SK-N-SH treated with all-trans-retinoic acid at 6 μM for 48 hours (cell line): ENCODE measurements at regions not wholly inside any gene's neighbourhood (a gene's known extent, or its start where the extent isn't known, plus 50 kb on each side); places are given as distances from the start of the nearest gene placed in this dataset.

Source experiments
- ATAC-seq: fragments of 200-7000 bp; cut with Tn5 transposase; 3 replicates; pipeline ENCODE4 v1.9.1; 2020; ENCODE audit warnings: mild to moderate bottlenecking, moderate library complexity
- BACH2 ChIP-seq: fragments of 250-450 bp; sonication (Bioruptor Pico); IDR thresholded peaks from 2 replicates; pipeline ENCODE4 v1.9.0; 2021; ENCODE audit warnings: mild to moderate bottlenecking, borderline replicate concordance
- CSDC2 ChIP-seq: fragments of 250-450 bp; sonication (Bioruptor Pico); IDR thresholded peaks from 2 replicates; pipeline ENCODE4 v1.5.0; 2020; ENCODE audit warnings: mild to moderate bottlenecking, moderate library complexity
- CSRNP3 ChIP-seq: fragments of 250-450 bp; sonication (Bioruptor Pico); IDR thresholded peaks from 2 replicates; pipeline ENCODE4 v1.5.1; 2021; ENCODE audit warnings: mild to moderate bottlenecking, moderate library complexity
- ESRRG ChIP-seq: fragments of 250-450 bp; sonication (Bioruptor Pico); IDR thresholded peaks from 2 replicates; pipeline ENCODE4 v1.6.1; 2021; ENCODE audit warnings: mild to moderate bottlenecking
- GLIS3 ChIP-seq: fragments of 250-450 bp; sonication (Bioruptor Pico); IDR thresholded peaks from 2 replicates; pipeline ENCODE4 v1.5.0; 2020; ENCODE audit warnings: mild to moderate bottlenecking, moderate library complexity
- OSR1 ChIP-seq: fragments of 250-450 bp; sonication (Bioruptor Pico); IDR thresholded peaks from 2 replicates; pipeline ENCODE4 v1.8.0; 2022; ENCODE audit warnings: moderate library complexity, mild to moderate bottlenecking, inconsistent platforms
- POU6F1 ChIP-seq: fragments of 250-450 bp; sonication (Bioruptor Pico); IDR thresholded peaks from 2 replicates; pipeline ENCODE4 v1.8.0; 2021; ENCODE audit warnings: low read depth, mild to moderate bottlenecking, moderate library complexity, borderline replicate concordance
- PPARA ChIP-seq: fragments of 250-450 bp; sonication (Bioruptor Pico); IDR thresholded peaks from 2 replicates; pipeline ENCODE4 v1.5.0; 2020; ENCODE audit warnings: mild to moderate bottlenecking, borderline replicate concordance
- RARB ChIP-seq: fragments of 250-450 bp; sonication (Bioruptor Pico); IDR thresholded peaks from 2 replicates; pipeline ENCODE4 v1.8.0; 2021; ENCODE audit warnings: mild to moderate bottlenecking, moderate library complexity
- SNAI2 ChIP-seq: fragments of 250-450 bp; sonication (Bioruptor Pico); IDR thresholded peaks from 2 replicates; pipeline ENCODE4 v1.5.0; 2020; ENCODE audit warnings: mild to moderate bottlenecking, moderate library complexity
- TCF4 ChIP-seq: fragments of 250-450 bp; sonication (Bioruptor Pico); IDR thresholded peaks from 2 replicates; pipeline ENCODE4 v1.8.0; 2021; ENCODE audit warnings: mild to moderate bottlenecking, moderate library complexity, borderline replicate concordance
- TOX ChIP-seq: fragments of 250-450 bp; sonication (Bioruptor Pico); IDR thresholded peaks from 2 replicates; pipeline ENCODE4 v1.8.0; 2021; ENCODE audit warnings: mild to moderate bottlenecking, moderate library complexity, borderline replicate concordance
- ZC3H10 ChIP-seq: fragments of 250-450 bp; sonication (Bioruptor Pico); IDR thresholded peaks from 2 replicates; pipeline ENCODE4 v1.5.1; 2021; ENCODE audit warnings: mild to moderate bottlenecking, moderate library complexity
- ZFP3 ChIP-seq: fragments of 250-450 bp; sonication (Bioruptor Pico); IDR thresholded peaks from 2 replicates; pipeline ENCODE4 v1.5.0; 2020; ENCODE audit warnings: mild to moderate bottlenecking, moderate library complexity
- ZFP30 ChIP-seq: fragments of 450-650 bp; formaldehyde crosslinking; IDR thresholded peaks from 2 replicates; pipeline ENCODE4 v1.5.0; 2022; ENCODE audit warnings: mild to moderate bottlenecking, moderate library complexity
- ZNF565 ChIP-seq: fragments of 450-650 bp; formaldehyde crosslinking; conservative IDR thresholded peaks from 2 replicates; pipeline ENCODE4 v1.5.0; 2020; ENCODE audit warnings: low read depth, mild to moderate bottlenecking, moderate library complexity
- ZNF8 ChIP-seq: fragments of 450-650 bp; formaldehyde crosslinking; IDR thresholded peaks from 2 replicates; pipeline ENCODE4 v1.5.0; 2020; ENCODE audit warnings: mild to moderate bottlenecking, moderate library complexity
- TF ChIP-seq, protein P1 (sequence below): fragments of 250-450 bp; sonication (Bioruptor Pico); IDR thresholded peaks from 2 replicates; pipeline ENCODE4 v1.8.0; 2020; ENCODE audit warnings: mild to moderate bottlenecking, moderate library complexity, borderline replicate concordance
- TF ChIP-seq, protein P2 (sequence below): fragments of 250-450 bp; sonication (Bioruptor Pico); IDR thresholded peaks from 2 replicates; pipeline ENCODE4 v1.5.0; 2020; ENCODE audit warnings: mild to moderate bottlenecking, moderate library complexity

DNA sequence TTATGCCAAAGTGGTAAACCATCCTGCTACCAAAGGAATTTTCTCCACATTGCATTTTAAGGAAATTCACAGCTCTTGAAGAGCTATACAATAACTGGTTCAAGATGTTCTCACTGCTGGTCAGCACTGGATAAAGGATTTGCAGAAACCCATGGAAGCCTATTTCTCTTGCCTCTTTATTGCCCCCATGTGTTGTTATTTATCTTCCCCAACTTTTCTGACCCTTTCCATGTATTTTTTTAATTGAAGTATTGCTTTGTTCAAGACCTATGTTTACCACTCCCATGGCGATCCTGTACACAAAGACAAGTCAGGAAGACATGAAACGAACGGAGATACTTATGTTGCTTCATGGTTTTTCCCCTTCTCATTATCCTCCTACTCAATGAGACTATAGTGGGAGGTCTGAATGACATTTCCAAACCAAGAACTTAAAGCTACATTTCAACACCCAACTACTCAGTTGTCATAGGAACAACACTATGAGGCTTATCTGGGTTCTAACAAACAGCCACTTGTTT lies 566.4 kb upstream of the DIPK2B start (continued):
- TF ChIP-seq, protein P1, sequence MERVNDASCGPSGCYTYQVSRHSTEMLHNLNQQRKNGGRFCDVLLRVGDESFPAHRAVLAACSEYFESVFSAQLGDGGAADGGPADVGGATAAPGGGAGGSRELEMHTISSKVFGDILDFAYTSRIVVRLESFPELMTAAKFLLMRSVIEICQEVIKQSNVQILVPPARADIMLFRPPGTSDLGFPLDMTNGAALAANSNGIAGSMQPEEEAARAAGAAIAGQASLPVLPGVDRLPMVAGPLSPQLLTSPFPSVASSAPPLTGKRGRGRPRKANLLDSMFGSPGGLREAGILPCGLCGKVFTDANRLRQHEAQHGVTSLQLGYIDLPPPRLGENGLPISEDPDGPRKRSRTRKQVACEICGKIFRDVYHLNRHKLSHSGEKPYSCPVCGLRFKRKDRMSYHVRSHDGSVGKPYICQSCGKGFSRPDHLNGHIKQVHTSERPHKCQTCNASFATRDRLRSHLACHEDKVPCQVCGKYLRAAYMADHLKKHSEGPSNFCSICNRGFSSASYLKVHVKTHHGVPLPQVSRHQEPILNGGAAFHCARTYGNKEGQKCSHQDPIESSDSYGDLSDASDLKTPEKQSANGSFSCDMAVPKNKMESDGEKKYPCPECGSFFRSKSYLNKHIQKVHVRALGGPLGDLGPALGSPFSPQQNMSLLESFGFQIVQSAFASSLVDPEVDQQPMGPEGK (CRISPR knock-in tag) = no peak
- TF ChIP-seq POU6F1 (CRISPR knock-in tag) (no peak), TOX (CRISPR knock-in tag) (no peak), RARB (CRISPR knock-in tag) (no peak), OSR1 (CRISPR knock-in tag) (no peak), ZFP3 (CRISPR knock-in tag) (no peak), PPARA (CRISPR knock-in tag) (no peak)

- no peak for TF ChIP-seq ZNF565
- TF ChIP-seq, protein P2, sequence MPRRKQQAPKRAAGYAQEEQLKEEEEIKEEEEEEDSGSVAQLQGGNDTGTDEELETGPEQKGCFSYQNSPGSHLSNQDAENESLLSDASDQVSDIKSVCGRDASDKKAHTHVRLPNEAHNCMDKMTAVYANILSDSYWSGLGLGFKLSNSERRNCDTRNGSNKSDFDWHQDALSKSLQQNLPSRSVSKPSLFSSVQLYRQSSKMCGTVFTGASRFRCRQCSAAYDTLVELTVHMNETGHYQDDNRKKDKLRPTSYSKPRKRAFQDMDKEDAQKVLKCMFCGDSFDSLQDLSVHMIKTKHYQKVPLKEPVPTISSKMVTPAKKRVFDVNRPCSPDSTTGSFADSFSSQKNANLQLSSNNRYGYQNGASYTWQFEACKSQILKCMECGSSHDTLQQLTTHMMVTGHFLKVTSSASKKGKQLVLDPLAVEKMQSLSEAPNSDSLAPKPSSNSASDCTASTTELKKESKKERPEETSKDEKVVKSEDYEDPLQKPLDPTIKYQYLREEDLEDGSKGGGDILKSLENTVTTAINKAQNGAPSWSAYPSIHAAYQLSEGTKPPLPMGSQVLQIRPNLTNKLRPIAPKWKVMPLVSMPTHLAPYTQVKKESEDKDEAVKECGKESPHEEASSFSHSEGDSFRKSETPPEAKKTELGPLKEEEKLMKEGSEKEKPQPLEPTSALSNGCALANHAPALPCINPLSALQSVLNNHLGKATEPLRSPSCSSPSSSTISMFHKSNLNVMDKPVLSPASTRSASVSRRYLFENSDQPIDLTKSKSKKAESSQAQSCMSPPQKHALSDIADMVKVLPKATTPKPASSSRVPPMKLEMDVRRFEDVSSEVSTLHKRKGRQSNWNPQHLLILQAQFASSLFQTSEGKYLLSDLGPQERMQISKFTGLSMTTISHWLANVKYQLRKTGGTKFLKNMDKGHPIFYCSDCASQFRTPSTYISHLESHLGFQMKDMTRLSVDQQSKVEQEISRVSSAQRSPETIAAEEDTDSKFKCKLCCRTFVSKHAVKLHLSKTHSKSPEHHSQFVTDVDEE = no peak
- TF ChIP-seq PPARA (CRISPR knock-in tag) = no peak
- no peak for TF ChIP-seq CSDC2 (CRISPR knock-in tag)
- no peak for TF ChIP-seq ZFP30
- no peak for TF ChIP-seq BACH2 (CRISPR knock-in tag)
- no peak for TF ChIP-seq POU6F1 (CRISPR knock-in tag)
- TF ChIP-seq OSR1 (CRISPR knock-in tag) = no peak
- no peak for TF ChIP-seq ESRRG (CRISPR knock-in tag)
- no peak for TF ChIP-seq SNAI2
- no peak for TF ChIP-seq ZNF8 (CRISPR knock-in tag)
- TF ChIP-seq GLIS3 (CRISPR knock-in tag) = no peak
- TF ChIP-seq RARB (CRISPR knock-in tag) = no peak
- no peak for TF ChIP-seq CSRNP3 (CRISPR knock-in tag)
- TF ChIP-seq TOX (CRISPR knock-in tag) = no peak
- no peak for TF ChIP-seq TCF4 (CRISPR knock-in tag)
- no peak for TF ChIP-seq ZC3H10 (CRISPR knock-in tag)
- TF ChIP-seq, protein P1 (CRISPR knock-in tag) = no peak
- no peak for TF ChIP-seq ZFP3 (CRISPR knock-in tag)
- ATAC-seq = no peak; the same call in 1 of the 3 replicates
Measured at GRCh38 chrX:45765767-45766166, 565.1 kb upstream of the DIPK2B start.
